Left kidney (tissue), 1 donor: ENCODE measurements at regions not wholly inside any gene's neighbourhood (a gene's known extent, or its start where the extent isn't known, plus 50 kb on each side); places are given as distances from the start of the nearest gene placed in this dataset.
"Not testable (repeated sequence)": the region's sequence is repeated elsewhere in the genome, so short reads cannot be mapped to it uniquely, and the experiment has no call there.

ENCODE experiments used
- DNase-seq: peaks from one replicate; pipeline ENCODE4 v3.0.0-alpha.2; 2013

DNA sequence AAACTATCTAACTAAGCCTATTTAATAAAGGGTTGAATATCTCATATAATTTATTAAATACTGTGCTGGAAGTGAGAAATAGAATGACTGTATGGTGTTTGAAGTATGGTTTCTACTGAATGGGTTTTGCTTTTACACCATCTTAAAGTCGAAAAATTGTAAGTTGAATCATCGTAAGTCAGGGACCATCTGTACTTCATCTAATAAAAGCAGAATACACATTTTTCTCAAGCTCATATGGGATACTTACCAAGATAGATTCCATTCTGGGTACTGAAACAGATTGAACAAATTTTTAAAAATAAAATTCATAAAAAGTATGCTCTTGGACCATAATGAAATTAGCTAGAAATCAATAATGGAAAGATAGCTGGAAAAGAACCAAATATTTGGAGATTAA, 285.4 kb downstream of the CXCL12 start:
- no peak for DNase-seq

DNA sequence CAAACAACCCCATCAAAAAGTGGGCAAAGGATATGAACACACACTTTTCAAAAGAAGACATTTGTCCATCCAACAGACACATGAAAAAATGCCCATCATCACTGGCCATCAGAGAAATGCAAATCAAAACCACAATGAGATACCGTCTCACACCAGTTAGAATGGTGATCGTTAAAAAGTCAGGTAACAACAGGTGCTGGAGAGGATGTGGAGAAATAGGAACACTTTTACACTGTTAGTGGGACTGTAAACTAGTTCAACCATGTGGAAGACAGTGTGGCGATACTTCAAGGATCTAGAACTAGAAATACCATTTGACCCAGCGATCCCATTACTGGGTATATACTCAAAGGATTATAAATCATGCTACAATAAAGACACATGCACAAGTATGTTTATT, 288.7 kb downstream of the CXCL12 start:
- DNase-seq, result not testable (repeated sequence)

DNA sequence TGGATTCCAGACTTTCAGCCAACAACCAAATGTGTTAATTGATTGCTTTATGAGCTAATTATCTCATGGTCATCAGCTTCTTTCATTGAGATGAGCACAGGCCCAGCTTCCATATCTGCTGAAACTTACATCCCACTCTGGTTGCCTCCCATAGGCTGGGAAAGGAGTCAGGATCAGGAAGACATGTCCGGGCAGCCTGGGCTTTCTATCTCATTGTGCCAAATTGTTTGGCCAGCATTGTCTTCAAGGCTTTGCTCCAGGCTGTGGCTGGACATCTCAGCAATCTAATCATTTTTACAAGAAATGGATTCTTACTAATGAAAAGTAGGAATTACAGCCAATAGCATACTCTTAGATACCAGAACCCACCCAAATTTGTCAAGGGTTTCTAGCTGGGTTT, 295.2 kb downstream of the CXCL12 start:
- DNase-seq, result no peak

DNA sequence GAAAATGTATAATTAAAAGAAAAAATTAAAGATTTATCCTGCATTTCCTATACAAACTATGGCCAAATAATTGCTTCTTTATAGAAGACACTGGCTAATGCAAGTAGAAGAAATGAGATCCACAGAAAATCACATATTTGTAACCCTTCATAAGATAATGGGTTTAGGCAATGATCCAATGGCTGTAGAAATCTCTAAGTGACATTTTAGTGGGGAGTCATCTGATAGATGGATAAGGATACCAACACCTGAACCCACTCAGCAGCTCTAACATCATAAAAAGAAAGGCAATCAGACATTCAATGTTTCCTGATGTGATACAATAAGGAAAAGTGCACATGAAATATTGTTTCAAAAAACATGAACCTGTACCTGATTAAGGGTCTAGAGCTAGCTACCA, 297.5 kb downstream of the CXCL12 start:
- DNase-seq, result no peak

DNA sequence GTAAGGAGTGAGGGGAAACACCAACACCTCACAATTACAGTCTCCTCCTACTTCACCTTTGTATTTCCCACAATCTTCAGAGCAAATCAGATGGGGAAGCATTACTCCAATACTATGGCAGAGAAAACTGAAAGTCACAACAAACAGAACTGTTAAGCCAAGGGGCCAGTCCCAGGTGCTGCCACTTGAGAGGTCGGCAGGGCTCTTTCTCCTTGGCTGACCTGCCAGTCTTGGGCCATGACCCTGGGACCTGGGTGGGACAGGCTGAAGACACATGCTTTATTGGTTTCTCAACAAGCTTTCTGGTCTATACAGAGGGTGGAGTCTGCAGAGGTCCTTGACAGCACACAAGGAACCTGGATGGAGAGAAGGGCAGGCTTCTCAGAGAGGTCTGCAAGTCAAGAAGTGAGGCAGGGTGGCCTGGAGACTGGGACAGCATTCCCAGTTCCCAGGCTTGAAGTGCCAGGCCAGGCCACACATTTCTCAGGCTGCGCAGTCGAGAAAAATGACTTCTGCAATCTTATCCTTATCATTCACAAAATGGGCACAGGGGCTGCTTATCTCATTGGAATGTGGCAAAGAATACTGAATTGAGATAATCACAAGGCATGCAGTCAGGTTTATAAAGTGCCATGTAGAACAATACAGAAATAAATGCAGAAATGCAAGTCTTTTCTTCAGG, 301.0 kb downstream of the CXCL12 start:
- no peak for DNase-seq

DNA sequence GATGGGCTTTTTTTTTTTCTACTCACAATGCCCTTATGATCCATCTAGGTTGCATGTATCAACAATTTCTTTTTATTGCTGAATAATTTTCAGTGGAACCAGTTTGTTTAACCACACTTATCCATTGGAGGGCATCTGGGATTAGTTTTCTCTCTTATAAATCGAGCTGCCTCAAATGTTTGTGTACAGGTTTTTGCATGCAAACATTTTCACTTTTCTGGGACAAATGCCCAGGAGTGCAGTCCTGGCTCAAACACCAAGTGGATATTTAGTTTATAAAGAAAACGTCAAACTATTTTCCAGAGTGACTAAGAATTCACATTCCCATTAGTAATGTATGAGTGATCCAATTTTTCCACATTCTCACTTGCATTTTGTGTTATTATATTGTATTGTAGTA, 313.4 kb downstream of the CXCL12 start:
- DNase-seq, result no peak

DNA sequence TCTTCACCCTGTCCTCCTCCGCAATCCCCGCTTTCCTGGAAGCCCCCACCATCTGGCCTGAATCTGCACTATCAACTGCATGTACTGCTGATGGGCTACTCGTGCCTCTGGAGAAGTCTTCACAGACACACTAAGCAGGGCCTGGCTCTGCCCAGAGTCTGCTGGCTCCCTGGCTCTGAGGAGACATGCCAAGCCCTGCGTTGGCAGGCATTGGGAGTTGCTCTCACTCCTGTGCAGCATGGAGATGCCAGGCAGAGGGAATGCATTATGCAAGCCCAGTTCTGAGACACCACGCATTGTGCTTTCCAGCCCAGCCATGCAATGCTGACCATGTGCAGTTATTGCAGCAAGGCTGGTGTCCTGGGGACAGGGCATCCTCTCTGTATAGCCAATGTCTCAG, 314.6 kb downstream of the CXCL12 start:
- no peak for DNase-seq

DNA sequence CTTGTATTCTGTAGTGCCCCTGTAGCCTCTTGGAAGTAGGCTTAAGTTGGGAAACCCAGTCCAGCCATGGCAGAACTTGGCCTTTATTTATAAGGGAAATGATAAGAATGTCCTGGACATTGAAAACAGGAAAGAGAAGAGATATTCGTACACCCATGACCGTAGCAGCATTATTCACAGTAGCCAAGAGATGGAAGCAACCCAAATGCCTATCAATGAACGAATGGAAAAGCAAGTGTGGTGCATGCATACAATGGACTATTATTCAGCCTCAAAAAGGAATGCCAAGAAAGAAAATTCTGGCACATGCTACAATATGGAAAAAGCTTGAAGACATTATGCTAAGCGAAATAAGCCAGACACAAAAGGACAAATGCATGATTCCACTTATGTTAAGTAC, 315.3 kb downstream of the CXCL12 start:
- no peak for DNase-seq

DNA sequence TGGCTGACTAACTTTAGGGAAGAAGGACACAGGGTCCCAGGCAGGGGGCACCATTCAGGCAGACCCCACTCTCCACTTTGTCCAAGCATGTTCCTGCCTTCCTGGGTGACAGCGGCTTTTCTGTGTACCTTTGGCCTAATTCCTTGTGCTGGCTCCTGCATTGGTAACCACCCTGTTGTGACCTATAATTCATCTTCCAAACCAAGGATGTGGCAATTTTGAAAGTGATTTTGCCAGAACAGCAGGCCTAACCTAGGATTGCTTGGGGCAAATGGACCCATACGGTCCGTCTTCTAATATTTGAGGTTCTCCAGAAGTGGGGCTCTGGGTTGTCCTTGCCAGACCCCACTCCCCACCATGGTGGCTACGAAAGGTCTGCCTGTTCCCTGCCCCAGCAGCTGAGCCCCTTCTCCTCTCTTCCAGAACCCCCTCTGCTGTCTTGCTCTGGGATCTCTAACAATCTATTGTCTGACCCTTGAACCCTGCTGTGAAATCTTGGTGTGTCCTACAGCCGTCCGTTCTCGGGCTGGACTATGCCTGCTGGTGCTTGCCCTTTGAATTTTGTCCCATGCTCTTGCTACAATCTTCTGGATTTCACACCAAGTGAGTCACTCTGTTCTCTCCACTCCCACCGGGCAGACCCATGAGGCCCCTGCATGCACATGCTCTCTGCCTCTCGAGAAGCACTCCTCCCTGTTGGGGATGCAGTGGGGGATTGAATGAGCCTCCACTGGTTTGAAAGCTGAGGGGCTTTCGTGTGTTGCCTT, 316.0 kb downstream of the CXCL12 start:
- no peak for DNase-seq

DNA sequence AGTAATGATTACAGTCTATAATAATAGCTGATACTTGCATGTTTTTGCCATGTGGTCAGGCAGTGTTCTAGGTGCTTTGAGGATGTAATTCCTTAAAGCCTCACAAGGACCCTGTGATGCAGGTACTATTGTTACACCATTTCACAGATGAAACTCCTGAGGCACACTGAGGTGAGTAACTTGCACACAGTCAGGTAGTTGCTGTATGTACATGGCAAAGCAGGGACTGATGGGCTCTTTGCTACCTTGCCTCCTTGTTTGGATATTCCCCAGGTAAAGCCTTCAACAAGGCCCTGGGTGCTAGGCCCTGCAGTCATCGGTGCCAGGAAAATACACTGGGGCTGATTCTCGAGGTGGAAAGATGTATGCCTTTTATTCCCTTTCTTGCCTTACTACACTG, 317.5 kb downstream of the CXCL12 start:
- DNase-seq, result no peak

DNA sequence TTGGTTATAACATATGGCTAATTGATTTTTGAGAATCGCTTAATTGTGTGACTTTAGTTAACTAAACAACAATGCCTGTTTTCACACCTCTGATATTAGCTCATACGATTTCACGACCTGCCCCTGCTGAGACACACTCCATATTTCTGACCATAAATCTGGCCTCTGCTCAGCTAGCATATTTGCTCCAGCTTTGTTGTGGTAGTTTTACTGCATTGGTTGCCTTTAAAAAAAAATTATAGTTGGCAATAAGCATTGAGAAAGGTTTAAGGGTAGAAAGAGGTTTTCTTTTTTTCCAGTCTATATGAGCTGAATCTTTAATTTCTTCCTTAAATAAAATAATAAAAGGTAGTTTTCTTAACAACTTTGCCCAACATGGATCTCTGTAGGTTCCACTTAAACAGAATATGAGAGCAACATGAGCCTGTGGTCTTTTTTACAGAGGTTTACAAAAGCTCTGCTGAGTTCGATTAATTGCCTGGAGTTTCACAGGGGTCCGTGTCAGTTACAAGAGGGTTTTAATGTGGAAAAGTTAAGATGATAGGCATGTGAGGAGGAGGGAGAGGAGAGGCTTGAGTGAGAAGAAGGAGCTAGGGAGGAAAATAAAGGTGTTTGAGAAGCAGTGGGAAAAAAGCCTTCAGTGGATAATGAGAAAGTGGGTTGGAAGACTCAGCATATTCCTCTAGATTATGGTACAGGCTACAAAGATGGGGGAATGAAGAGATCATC, 318.2 kb downstream of the CXCL12 start:
- no peak for DNase-seq

DNA sequence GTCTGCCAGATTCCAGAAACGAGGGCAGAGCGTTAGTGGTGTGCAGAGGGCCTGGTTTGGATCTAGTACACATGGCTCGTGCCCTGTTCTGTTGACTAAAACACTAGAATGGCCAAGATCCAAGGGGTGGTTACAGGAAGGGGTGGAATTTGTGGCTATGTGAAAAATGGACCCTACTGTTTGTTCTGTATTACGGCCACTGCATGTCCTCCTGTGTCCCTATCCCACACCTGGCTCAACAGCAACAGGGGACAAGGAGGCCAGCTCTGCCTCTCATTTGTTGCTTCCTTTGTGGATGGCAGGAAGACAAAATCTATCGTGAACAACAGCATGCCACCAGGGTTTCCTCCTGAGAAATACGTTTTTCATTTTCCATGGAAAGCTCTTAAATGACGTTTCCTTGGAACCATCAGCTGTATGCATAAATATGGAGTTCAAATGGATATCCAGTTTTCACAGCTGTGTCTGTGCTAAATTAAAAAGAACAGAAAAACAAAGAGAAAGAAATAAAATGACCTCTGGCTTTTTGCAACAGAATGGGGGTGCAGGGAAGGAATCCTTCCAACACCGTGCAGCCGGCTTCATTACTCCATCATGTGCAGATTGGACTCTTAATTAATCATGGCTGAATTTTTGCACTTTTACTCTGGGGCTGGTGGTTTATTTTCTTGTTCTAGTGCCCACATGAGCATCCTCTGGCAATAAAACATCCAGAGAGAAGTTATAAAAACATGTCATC, 318.9 kb downstream of the CXCL12 start:
- no peak for DNase-seq

DNA sequence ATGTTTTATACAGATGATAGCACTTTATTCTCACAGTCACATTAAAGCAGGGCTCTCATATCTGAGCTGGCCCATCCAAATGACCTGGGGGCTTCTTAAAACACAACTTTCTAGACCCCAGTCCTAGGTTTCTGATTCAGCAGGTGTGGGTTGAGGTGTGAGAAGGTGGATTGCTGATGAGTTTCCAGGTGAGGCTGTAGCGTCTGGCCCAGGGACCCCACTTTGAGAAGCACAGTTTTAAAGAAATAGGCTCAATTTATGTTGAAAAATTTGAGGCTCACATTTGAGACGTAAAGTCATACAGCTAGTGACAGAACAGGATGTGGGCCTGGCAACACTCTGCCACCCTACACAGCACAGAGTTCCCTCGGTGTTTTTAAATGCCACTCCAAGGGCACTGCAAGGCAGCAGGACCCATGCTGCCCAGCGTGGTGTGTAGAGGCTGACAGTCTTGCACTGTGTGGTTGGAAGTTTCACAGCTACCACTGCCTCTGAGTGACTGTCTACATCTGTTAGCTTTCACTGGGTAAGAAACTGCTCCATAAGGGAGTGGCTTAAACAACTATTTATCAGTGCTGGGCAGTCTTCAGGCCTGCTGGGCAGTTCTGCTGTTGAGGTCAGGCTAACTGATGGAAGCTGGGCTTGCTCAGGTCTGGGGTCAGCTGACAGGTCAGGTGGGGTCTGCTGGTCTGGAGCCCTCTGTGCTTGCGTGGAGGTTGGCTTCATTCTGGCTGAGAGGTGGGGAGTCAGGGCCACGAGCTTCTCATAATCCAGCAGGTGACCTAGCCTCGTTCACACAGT, 319.7 kb downstream of the CXCL12 start:
- no peak for DNase-seq

DNA sequence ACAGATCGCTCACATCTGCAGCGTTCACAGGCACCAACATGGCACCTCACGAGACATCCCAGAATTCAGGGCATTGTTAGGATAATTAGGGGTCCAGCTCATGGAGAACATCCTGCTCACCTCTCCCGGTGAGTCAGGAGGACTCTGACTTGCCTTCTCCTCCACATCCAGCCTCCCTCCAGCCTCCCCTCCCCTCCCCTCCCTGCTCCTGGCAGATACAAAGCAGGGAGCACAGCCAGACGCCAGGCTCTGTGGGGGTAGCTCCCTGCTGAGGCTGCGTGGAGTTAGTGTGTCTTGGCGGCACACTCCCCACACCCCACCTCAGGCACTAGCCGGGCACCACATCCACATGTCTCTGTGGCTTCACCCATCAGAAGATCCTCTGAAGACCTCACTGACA, 320.6 kb downstream of the CXCL12 start:
- DNase-seq, result no peak

DNA sequence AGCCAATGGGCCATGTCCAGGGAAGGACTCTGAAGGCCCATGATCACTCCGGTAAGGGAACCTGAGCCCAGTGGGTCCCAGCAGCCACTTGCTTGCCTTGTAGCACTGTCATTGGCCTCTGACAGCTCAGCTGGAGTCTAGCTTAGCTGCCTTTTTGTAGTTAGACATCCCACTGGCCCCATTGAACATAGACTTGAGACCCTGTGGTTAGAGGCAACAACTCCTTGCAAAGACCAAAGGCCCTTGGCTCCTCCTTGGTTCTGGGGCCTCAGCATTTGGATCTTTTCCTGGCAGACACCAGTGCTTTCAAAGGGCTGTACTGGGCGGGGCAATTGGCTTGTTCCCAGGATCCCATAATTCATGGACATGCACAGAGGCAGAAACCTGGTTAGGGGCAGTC, 321.2 kb downstream of the CXCL12 start:
- DNase-seq, result no peak

DNA sequence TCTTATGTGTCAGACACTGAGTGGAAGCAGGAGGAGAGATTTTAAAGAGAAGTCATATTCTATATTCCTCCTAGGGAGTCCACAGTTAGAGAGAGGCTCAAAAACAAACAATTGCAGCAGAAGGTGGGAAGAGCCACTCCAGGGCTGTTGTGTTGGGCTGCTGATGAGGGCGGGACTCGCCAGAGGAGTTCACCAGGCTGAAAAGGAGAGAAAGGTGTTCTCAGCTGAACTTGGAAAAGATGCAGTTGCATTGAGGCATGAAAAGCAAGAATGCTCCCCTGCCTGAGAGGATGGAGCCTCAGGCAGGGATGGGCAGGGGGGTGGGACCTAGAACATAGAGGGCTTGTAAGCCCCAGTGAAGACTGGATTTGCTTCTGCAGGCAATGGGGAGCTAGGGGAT, 324.2 kb downstream of the CXCL12 start:
- DNase-seq, result no peak

DNA sequence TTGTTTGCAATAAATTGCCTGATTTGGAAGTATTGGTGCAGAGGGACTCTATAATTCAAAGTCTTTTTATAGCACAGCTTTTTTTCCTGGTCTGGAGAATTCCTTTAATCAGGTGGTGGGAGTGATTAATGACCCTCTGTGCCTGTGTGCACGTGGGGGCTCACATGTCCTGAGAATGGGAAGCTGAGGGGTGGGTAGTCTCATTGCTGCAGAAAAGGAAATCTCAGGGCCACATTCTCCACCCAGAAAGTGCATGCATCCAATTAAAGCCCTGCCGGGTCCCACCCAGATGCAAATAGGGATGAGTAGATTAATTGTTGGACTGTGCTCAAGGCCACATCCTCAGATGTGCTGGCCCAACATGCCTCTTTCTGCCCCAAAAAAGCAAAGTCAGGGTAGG, 324.7 kb downstream of the CXCL12 start:
- DNase-seq, result no peak

DNA sequence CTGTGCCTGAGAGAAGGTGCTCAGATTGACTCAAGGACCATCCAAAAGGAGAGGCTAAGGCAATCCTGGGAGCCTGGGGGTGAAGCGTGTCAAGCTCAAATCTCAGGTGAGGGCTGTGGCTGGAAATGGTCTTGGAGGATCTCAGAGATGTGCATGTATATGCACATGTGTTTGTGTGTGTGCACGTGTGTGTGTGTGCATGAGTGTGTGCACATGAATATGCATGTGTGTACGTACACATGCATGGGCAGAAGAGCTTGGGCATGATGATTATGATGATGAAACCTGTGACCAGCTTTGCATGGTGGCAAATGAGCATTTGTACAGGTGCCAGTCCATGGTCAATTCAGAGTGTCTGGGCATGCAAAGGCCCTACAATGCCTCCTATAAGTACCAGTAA, 326.6 kb downstream of the CXCL12 start:
- no peak for DNase-seq

DNA sequence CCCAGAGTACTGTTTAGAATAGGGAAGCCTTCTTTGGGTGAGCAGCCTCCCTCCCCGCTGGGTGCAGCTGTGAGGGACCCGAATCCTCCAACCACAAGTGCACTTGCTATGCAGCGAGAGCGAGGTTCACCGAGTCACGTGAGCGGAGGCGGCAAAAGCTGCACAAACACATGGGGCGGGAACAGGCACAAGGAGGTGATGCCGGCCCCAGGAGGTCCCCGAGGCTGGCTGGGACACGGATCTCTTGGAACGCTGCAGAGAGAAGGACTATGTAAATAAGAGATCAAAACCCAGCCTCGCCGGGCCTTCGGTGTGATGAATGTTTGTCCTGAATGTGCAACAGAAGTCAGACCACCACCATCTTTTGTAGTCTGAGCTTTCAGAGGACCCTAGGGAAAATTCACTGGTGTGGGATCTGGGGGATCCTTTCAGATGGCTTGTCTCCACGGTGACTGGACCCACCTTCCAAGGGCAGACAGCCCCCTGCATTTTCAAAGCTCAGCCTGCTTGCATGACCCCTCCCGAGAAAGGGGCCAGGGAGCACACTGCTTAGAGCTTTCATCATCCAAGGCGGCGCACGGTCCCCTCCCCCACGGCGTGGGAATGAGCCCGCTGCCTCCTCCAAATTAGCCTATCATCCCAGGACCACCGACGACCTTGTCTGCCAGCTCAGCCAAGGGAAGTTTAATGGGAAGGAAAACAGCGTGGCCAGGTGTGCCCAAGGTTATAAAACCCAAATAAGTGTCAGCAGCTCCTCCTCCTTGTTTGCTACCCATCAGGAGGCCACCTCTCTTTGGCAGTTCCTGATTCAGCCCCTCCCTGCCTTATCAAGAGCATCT, 327.7 kb downstream of the CXCL12 start:
- no peak for DNase-seq

DNA sequence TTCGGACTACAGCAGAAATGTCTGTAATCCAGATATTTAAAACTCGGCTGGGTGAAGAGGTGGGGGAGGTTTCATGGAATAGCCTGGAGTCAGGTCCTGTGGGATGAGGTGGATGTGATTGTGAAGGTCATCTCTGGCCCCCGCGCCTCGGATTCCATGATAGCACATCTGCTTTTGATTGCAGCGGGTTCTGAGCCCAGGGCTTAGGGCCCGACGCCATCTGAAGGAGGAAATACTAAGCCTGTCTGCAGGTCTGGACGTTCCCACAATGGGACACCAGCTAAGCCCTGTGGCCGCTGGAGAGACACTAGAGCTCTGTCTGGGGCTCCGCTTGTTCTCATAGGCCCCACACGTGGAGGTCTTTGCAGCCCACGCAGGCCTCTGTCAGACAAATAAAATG, 328.7 kb downstream of the CXCL12 start:
- no peak for DNase-seq

DNA sequence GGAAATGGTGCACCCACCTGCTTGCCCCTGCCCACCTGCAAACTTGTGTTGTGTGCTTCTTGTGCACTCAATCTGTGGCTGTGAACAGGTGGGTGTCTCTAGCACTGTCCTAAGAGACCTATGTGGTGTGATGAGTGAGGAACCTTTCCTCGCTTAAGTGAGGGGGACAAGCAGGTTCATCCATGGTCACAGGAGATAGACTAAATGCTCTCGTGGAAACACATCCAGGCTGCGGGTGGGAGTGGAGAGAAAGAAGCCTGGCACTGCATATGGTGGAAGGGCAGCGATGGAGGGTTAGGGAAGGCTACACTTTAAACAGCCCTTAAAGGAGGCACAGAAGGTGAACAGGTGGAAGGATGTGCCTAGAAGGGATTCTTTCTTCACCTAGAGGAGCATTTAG, 330.9 kb downstream of the CXCL12 start:
- no peak for DNase-seq
